Esophagus squamous epithelium (tissue), 5 donors: ENCODE measurements at regions not wholly inside any gene's neighbourhood (a gene's known extent, or its start where the extent isn't known, plus 50 kb on each side); places are given as distances from the start of the nearest gene placed in this dataset.
"Not testable (repeated sequence)": the region's sequence is repeated elsewhere in the genome, so short reads cannot be mapped to it uniquely, and the experiment has no call there.

ENCODE experiments used
- DNase-seq: peaks from one replicate; lab custom pipeline; 2025; lab: John Stamatoyannopoulos, UW
- H3K27ac ChIP-seq, 4 donors: fragments of 200-600 bp; sonication (generic); one replicate each; pipeline ENCODE4 v1.5.1; 2016 to 2019; ENCODE audit warnings: mild to moderate bottlenecking in 1 of 4
- H3K27me3 ChIP-seq, 4 donors: fragments of 200-600 bp; sonication (generic); 1 replicate in 3 of 4; 2 replicates in 1 of 4; pipeline versions ENCODE4 v1.5.1 to v1.6.0; 2017 to 2021; ENCODE audit warnings: antibody characterized with exemption in 1 of 4
- H3K36me3 ChIP-seq, 3 donors: fragments of 200-600 bp; sonication (generic); one replicate each; pipeline ENCODE4 v1.5.1; 2016 to 2019
- H3K4me1 ChIP-seq, 3 donors: fragments of 200-600 bp; sonication (generic); one replicate each; pipeline ENCODE4 v1.5.1; 2017 to 2019
- H3K4me3 ChIP-seq, 4 donors: fragments of 200-600 bp; sonication (generic); 1 replicate in 3 of 4; 2 replicates in 1 of 4; pipeline ENCODE4 v1.5.1; 2016 to 2019; ENCODE audit warnings: mild to moderate bottlenecking in 2 of 4, moderate library complexity in 1 of 4
- H3K9me3 ChIP-seq, 3 donors: fragments of 200-600 bp; sonication (generic); one replicate each; pipeline ENCODE4 v1.5.1; 2016 to 2019
- POLR2A ChIP-seq, 4 donors: fragments of 450-650 bp; IDR thresholded peaks; one replicate each; pipeline ENCODE4 v1.6.1; 2017; ENCODE audit warnings: antibody characterized with exemption in 4 of 4, mild to moderate bottlenecking in 4 of 4, moderate library complexity in 3 of 4
- WGBS, 2 donors: methylation state at CpG; one replicate each; pipeline ENCODE4 v1.1.5; 2018; 5-methylcytosine and 5-hydroxymethylcytosine counted together
- intact Hi-C: fragments of 100-400 bp; cut with DNase I; formaldehyde crosslinking; loops from one replicate; pipeline ENCODE4 v1.15.0; 2022
- TF ChIP-seq, protein P1 (sequence below), 6 experiments: fragments of 450-650 bp in 4 of 6; fragments of 200-600 bp in 2 of 6; sonication (generic) in 2 of 6; IDR thresholded peaks; one replicate each; pipeline ENCODE4 v1.5.1; 2016 to 2019; ENCODE audit warnings: antibody characterized with exemption in 6 of 6, mild to moderate bottlenecking in 4 of 6, moderate library complexity in 4 of 6
- donor health status: DM: yes; HTN: yes; CAD: no.

DNA sequence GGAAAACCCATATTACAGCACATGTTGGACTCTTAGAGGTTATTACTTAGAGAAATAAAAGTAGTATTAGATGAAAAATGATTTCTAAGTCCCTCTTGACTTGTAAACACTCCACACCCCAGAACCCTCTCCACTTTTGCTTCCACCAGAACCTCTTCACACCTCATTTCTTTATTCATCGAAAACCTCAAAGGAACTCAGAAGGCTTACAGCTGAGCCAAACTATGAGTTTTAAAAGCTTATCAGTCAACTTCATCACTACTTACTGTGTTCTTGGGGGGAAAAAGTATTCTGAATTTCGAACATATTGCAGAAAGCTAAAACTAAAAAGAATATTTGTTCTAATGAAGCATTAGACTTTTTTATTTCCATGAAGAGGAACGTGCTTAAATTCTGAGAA, 547.8 kb upstream of the STEAP1 start:
- Histone ChIP-seq H3K27me3 (no peaks in the 10 kb centered on the region), H3K9me3 (no peaks in the 10 kb centered on the region), H3K4me1 (no peaks in the 10 kb centered on the region), H3K4me3 (no peak overlapping the region), H3K36me3 (no peaks in the 10 kb centered on the region), H3K27ac (no peak overlapping the region)
- DNase-seq = no peak
- 35 to 47% methylated on average over 3 of the region's 3 CpGs for WGBS, 2 donors
- no peak for TF ChIP-seq POLR2A (IDR thresholded peaks at IDR 0.05)
- TF ChIP-seq, protein P1, sequence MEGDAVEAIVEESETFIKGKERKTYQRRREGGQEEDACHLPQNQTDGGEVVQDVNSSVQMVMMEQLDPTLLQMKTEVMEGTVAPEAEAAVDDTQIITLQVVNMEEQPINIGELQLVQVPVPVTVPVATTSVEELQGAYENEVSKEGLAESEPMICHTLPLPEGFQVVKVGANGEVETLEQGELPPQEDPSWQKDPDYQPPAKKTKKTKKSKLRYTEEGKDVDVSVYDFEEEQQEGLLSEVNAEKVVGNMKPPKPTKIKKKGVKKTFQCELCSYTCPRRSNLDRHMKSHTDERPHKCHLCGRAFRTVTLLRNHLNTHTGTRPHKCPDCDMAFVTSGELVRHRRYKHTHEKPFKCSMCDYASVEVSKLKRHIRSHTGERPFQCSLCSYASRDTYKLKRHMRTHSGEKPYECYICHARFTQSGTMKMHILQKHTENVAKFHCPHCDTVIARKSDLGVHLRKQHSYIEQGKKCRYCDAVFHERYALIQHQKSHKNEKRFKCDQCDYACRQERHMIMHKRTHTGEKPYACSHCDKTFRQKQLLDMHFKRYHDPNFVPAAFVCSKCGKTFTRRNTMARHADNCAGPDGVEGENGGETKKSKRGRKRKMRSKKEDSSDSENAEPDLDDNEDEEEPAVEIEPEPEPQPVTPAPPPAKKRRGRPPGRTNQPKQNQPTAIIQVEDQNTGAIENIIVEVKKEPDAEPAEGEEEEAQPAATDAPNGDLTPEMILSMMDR (IDR thresholded peaks at IDR 0.05) = no peak
- intact Hi-C loops = no loop called here

DNA sequence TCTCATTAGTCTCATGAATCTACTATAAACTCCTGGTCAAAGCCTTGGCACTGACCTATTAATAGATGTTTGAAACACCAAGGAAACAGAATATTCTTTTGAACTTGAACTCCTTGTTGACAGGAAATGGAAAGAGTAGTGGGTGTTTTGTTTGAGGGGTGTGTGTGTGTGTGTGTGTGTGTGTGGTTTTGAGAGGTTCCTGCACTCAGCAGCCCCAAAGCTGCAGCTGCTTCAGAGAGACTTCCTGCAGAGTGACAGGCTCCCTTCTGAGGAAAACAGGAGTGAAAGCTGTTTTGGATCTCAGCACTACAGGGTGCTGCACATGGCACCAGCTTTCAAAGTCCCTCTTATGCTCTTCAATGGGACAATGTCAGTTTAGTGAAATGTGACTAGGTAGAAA, 546.5 kb upstream of the STEAP1 start:
- H3K4me1 ChIP-seq = no peaks in the 10 kb centered on the region
- no peaks in the 10 kb centered on the region for H3K36me3 ChIP-seq
- H3K4me3 ChIP-seq = no peak overlapping the region
- no peak overlapping the region for H3K27ac ChIP-seq
- no peaks in the 10 kb centered on the region for H3K9me3 ChIP-seq
- intact Hi-C loops = no loop called here
- no peaks in the 10 kb centered on the region for H3K27me3 ChIP-seq
- TF ChIP-seq POLR2A (IDR thresholded peaks at IDR 0.05) = no peak
- TF ChIP-seq, protein P1 (IDR thresholded peaks at IDR 0.05) = no peak
- DNase-seq = no peak

DNA sequence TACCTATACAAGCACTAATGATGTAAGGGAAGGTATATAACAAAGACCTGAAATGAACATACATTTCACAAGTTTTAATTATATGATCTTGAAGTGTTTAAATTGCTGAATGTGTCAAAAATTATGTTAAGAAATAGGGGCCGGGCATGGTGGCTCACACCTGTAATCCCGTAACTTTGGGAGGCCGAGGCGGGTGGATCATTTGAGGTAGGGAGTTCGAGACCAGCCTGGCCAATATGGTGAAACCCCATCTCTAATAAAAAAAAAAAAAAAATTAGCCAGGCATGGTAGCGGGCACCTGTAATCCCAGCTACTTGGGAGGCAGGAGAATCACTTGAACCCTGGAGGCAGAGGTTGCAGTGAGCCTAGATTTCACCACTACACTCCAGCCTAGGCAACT, 537.4 kb upstream of the STEAP1 start:
- intact Hi-C loops = loop anchor here (10.0 kb wide), 1 partner anchor 62 kb away; no protein-coding TSS in a partner anchor
- H3K27ac ChIP-seq, H3K9me3 ChIP-seq, DNase-seq, H3K4me1 ChIP-seq, H3K36me3 ChIP-seq, H3K27me3 ChIP-seq, H3K4me3 ChIP-seq: not testable (repeated sequence)
- 75 to 90% methylated on average over 6 of the region's 6 CpGs for WGBS, 2 donors

DNA sequence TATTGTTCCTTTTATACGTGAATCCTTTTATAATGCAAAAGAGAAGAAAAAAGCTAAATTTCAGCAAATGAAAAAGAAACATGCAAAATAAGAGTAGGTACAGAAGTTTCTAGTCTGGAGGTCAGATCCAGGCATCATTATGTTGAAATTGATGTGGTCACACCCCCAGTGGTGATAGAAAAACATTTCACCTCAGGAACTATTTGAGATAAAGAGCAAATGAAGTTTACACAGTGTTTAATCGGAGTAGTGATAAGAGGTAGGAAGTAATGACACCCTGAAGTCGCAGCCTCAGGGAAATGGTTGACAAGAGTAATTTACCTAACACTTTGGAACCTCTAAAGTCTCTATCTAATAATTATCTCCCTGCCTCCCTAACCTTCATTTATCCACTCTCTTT, 536.0 kb upstream of the STEAP1 start:
- Histone ChIP-seq H3K27me3 (no peaks in the 10 kb centered on the region), H3K9me3 (peaks cover 0 to 6% (median 0%) of the 10 kb centered on the region in 3 donors), H3K4me3 (no peak overlapping the region), H3K27ac (no peak overlapping the region), H3K36me3 (no peaks in the 10 kb centered on the region), H3K4me1 (no peaks in the 10 kb centered on the region)
- TF ChIP-seq, protein P1 (IDR thresholded peaks at IDR 0.05) = no peak
- TF ChIP-seq POLR2A (IDR thresholded peaks at IDR 0.05) = no peak
- no peak for DNase-seq
- intact Hi-C loops = loop anchor here (10.0 kb wide), 1 partner anchor 63 kb away; no protein-coding TSS in a partner anchor
- WGBS, 2 donors = 27 to 32% methylated on average over 3 of the region's 3 CpGs

DNA sequence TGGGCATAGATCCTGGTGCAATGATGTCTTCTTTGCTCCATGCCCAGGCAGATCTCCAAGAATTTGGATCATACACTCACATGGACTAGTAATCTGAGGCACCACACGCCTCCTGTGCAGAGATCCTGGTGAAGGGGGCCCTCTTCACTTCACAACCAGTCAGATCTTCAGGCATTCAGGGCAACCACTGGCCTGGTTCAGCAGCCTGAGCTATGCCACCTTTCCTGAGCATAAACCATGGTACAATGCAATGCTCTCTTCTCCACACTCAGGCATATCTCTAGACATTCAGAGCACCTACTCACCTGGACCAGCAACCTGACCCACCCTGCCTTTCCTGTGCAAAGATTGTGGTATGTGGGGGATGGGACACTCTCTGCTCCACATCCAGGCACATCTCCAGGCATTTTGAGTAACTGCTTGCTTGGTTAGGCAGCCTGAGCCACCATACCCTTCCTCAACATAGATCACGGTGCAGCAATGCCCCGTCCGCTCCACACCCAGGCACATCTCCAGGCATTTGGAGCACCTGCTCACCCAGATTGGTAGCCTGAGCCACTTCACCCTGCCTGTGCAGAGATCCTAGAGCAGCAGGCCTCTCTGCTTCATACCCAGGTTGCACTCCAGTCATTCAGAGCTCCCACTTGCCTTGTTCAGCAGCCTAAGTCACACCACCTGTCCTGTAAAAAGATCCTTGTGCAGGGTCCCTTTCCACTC, 532.2 kb upstream of the STEAP1 start:
- Histone ChIP-seq H3K27me3 (no peaks in the 10 kb centered on the region), H3K4me1 (no peaks in the 10 kb centered on the region), H3K4me3 (no peak overlapping the region), H3K27ac (no peak overlapping the region), H3K36me3 (no peaks in the 10 kb centered on the region), H3K9me3 (peaks cover 0 to 6% (median 0%) of the 10 kb centered on the region in 3 donors)
- WGBS, 2 donors = 60 to 65% methylated on average over 3 to 4 of the region's 4 CpGs
- no peak for DNase-seq
- intact Hi-C loops = no loop called here
- TF ChIP-seq, protein P1 (IDR thresholded peaks at IDR 0.05) = no peak
- TF ChIP-seq POLR2A (IDR thresholded peaks at IDR 0.05) = no peak
